NT2/D1 (cell line): ENCODE measurements at regions not wholly inside any gene's neighbourhood (a gene's known extent, or its start where the extent isn't known, plus 50 kb on each side); places are given as distances from the start of the nearest gene placed in this dataset.

Experiments
- YY1 ChIP-seq: IDR thresholded peaks from 2 replicates; pipeline ENCODE4 v1.6.1; 2011; ENCODE audit not compliant: insufficient read length, insufficient read depth
- ZNF274 ChIP-seq: IDR thresholded peaks from 2 replicates; pipeline ENCODE4 v1.6.1; 2011; ENCODE audit warnings: mild to moderate bottlenecking, low read depth, low read length

DNA sequence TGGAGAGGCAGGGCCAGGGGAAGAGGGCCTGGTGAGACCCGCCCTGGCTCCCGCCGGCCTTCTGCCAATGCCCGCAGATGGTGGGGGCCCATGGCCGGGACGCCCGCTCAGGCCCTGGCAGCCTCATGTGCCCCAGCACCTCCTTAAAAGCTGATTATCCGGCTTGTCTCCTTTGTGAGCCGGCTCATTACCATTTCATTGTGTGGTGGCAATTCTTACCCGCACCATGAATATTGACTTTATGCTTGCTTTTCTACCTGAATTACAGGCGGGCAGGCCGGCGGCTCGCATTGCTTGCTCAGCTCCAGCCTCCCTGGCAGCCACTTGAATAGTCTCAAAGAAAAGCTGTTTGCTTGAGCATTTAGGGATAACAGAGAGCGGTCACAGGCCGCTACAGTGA, 120.0 kb upstream of the JAG1 start:
- no peak for TF ChIP-seq ZNF274
- TF ChIP-seq YY1, result no peak
